ENCODE measurements at regions not wholly inside any gene's neighbourhood (a gene's known extent, or its start where the extent isn't known, plus 50 kb on each side); places are given as distances from the start of the nearest gene placed in this dataset.

DNA sequence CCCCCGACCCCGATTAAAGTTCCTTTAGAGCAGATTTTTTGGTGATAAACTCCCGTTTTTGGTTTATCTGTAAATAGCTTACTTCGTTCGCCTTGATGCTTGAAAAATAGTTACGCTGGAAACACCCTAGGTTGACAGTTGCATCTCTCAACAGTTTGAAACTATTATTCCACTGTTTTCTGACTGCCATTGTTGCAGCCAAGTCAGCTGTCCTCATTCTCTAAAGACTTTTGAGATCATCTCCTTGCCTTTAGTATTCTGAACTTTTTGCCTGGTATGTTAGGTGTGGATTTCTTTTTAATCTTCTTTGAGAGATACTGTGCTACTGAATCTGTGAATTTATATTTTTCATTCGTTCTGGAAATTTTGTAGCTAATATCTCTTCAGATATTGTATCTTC lies 122.7 kb upstream of the NSMCE3 start:
- no peak for TF ChIP-seq SNAI2 (CRISPR knock-in tag; IDR thresholded peaks at IDR 0.05)
- no peak for TF ChIP-seq ESRRG (CRISPR knock-in tag; IDR thresholded peaks at IDR 0.05)
- no peak for TF ChIP-seq TOX (CRISPR knock-in tag; IDR thresholded peaks at IDR 0.05; ENCODE audit: borderline replicate concordance)
- TF ChIP-seq, protein P1, sequence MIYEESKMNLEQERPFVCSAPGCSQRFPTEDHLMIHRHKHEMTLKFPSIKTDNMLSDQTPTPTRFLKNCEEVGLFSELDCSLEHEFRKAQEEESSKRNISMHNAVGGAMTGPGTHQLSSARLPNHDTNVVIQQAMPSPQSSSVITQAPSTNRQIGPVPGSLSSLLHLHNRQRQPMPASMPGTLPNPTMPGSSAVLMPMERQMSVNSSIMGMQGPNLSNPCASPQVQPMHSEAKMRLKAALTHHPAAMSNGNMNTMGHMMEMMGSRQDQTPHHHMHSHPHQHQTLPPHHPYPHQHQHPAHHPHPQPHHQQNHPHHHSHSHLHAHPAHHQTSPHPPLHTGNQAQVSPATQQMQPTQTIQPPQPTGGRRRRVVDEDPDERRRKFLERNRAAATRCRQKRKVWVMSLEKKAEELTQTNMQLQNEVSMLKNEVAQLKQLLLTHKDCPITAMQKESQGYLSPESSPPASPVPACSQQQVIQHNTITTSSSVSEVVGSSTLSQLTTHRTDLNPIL (CRISPR knock-in tag; IDR thresholded peaks at IDR 0.05; ENCODE audit: low read depth), result no peak
- TF ChIP-seq, protein P2, sequence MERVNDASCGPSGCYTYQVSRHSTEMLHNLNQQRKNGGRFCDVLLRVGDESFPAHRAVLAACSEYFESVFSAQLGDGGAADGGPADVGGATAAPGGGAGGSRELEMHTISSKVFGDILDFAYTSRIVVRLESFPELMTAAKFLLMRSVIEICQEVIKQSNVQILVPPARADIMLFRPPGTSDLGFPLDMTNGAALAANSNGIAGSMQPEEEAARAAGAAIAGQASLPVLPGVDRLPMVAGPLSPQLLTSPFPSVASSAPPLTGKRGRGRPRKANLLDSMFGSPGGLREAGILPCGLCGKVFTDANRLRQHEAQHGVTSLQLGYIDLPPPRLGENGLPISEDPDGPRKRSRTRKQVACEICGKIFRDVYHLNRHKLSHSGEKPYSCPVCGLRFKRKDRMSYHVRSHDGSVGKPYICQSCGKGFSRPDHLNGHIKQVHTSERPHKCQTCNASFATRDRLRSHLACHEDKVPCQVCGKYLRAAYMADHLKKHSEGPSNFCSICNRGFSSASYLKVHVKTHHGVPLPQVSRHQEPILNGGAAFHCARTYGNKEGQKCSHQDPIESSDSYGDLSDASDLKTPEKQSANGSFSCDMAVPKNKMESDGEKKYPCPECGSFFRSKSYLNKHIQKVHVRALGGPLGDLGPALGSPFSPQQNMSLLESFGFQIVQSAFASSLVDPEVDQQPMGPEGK (CRISPR knock-in tag; IDR thresholded peaks at IDR 0.05; ENCODE audit: borderline replicate concordance), result no peak
- TF ChIP-seq TCF4 (CRISPR knock-in tag; IDR thresholded peaks at IDR 0.05; ENCODE audit: borderline replicate concordance), result no peak
- TF ChIP-seq ZFP30 (CRISPR knock-in tag; IDR thresholded peaks at IDR 0.05), result no peak
- no peak for TF ChIP-seq BACH2 (CRISPR knock-in tag; IDR thresholded peaks at IDR 0.05; ENCODE audit: borderline replicate concordance)
- TF ChIP-seq, protein P3, sequence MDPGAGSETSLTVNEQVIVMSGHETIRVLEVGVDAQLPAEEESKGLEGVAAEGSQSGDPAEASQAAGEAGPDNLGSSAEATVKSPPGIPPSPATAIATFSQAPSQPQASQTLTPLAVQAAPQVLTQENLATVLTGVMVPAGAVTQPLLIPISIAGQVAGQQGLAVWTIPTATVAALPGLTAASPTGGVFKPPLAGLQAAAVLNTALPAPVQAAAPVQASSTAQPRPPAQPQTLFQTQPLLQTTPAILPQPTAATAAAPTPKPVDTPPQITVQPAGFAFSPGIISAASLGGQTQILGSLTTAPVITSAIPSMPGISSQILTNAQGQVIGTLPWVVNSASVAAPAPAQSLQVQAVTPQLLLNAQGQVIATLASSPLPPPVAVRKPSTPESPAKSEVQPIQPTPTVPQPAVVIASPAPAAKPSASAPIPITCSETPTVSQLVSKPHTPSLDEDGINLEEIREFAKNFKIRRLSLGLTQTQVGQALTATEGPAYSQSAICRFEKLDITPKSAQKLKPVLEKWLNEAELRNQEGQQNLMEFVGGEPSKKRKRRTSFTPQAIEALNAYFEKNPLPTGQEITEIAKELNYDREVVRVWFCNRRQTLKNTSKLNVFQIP (CRISPR knock-in tag; IDR thresholded peaks at IDR 0.05; ENCODE audit: borderline replicate concordance, low read depth), result no peak
- TF ChIP-seq ZNF70 (CRISPR knock-in tag; IDR thresholded peaks at IDR 0.05), result no peak
- TF ChIP-seq RARB (CRISPR knock-in tag; IDR thresholded peaks at IDR 0.05), result no peak
- TF ChIP-seq CSDC2 (CRISPR knock-in tag; IDR thresholded peaks at IDR 0.05), result no peak
- TF ChIP-seq, protein P4, sequence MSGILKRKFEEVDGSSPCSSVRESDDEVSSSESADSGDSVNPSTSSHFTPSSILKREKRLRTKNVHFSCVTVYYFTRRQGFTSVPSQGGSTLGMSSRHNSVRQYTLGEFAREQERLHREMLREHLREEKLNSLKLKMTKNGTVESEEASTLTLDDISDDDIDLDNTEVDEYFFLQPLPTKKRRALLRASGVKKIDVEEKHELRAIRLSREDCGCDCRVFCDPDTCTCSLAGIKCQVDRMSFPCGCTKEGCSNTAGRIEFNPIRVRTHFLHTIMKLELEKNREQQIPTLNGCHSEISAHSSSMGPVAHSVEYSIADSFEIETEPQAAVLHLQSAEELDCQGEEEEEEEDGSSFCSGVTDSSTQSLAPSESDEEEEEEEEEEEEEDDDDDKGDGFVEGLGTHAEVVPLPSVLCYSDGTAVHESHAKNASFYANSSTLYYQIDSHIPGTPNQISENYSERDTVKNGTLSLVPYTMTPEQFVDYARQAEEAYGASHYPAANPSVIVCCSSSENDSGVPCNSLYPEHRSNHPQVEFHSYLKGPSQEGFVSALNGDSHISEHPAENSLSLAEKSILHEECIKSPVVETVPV (CRISPR knock-in tag; IDR thresholded peaks at IDR 0.05), result no peak
- no peak for TF ChIP-seq ISL1 (CRISPR knock-in tag; IDR thresholded peaks at IDR 0.05)

Measured in SK-N-SH treated with all-trans-retinoic acid at 6 μM for 48 hours (cell line).